Astrocyte (in vitro differentiated cells and primary cell): ENCODE measurements at regions not wholly inside any gene's neighbourhood (a gene's known extent, or its start where the extent isn't known, plus 50 kb on each side); places are given as distances from the start of the nearest gene placed in this dataset.

ENCODE experiments used
- DNase-seq: peaks from one replicate; pipeline ENCODE4 v3.0.0-alpha.2; 2010; ENCODE audit warnings: low read depth
- FAIRE-seq: peaks from 2 replicates; lab custom pipeline; 2011; peaks lifted over from hg19 to GRCh38; lab: Jason Lieb, UNC
- H2AFZ ChIP-seq: 2 replicates; pipeline ENCODE4 v1.6.0; 2012; ENCODE audit warnings: low read depth, low read length, inconsistent platforms
- H3K27ac ChIP-seq: 2 replicates; pipeline ENCODE4 v1.5.1; 2011; ENCODE audit warnings: low read depth, low read length, inconsistent platforms
- H3K27me3 ChIP-seq: 2 replicates; pipeline ENCODE4 v1.6.0; 2011; ENCODE audit warnings: low read length, inconsistent platforms; ENCODE audit not compliant: insufficient read depth
- H3K36me3 ChIP-seq: 2 replicates; pipeline ENCODE4 v1.5.1; 2011; ENCODE audit warnings: low read length, inconsistent platforms; ENCODE audit not compliant: insufficient read depth
- H3K4me1 ChIP-seq: 2 replicates; pipeline ENCODE4 v1.5.1; 2011; ENCODE audit warnings: low read length, inconsistent platforms; ENCODE audit not compliant: insufficient read depth
- H3K4me2 ChIP-seq: 2 replicates; pipeline ENCODE4 v1.6.0; 2012; ENCODE audit warnings: low read length, inconsistent platforms
- H3K4me3 ChIP-seq: 2 replicates; pipeline ENCODE4 v1.5.1; 2011; ENCODE audit warnings: low read depth, mild to moderate bottlenecking, low read length, inconsistent platforms; ENCODE audit not compliant: insufficient read depth
- H3K79me2 ChIP-seq: 2 replicates; pipeline ENCODE4 v1.6.0; 2012; ENCODE audit warnings: mild to moderate bottlenecking, low read length, inconsistent platforms; ENCODE audit not compliant: insufficient read depth
- H3K9ac ChIP-seq: 2 replicates; pipeline ENCODE4 v1.6.0; 2012; ENCODE audit warnings: mild to moderate bottlenecking, low read length, inconsistent platforms
- H3K9me3 ChIP-seq: 2 replicates; pipeline ENCODE4 v1.5.1; 2012; ENCODE audit warnings: low read depth, mild to moderate bottlenecking, low read length, inconsistent platforms; ENCODE audit not compliant: insufficient read depth
- H4K20me1 ChIP-seq: 2 replicates; pipeline ENCODE4 v1.6.0; 2012; ENCODE audit warnings: low read length, inconsistent platforms; ENCODE audit not compliant: insufficient read depth
- H3K27ac Mint-ChIP-seq: one replicate; pipeline ENCODE4 v1.8.0; 2021; ENCODE audit warnings: mild to moderate bottlenecking, mixed read lengths; ENCODE audit not compliant: unreplicated experiment
- H3K27me3 Mint-ChIP-seq: one replicate; pipeline ENCODE4 v1.8.0; 2021; ENCODE audit warnings: low read depth, mixed read lengths; ENCODE audit not compliant: unreplicated experiment
- H3K36me3 Mint-ChIP-seq: one replicate; pipeline ENCODE4 v1.8.0; 2021; ENCODE audit warnings: low read depth, mixed read lengths; ENCODE audit not compliant: unreplicated experiment
- H3K4me1 Mint-ChIP-seq: one replicate; pipeline ENCODE4 v1.8.0; 2021; ENCODE audit warnings: low read depth, mixed read lengths; ENCODE audit not compliant: unreplicated experiment
- H3K4me3 Mint-ChIP-seq: one replicate; pipeline ENCODE4 v1.8.0; 2021; ENCODE audit warnings: mild to moderate bottlenecking, moderate library complexity, mixed read lengths; ENCODE audit not compliant: unreplicated experiment
- H3K9me3 Mint-ChIP-seq: one replicate; pipeline ENCODE4 v1.8.0; 2021; ENCODE audit warnings: mild to moderate bottlenecking, mixed read lengths; ENCODE audit not compliant: unreplicated experiment
- CTCF ChIP-seq: IDR thresholded peaks from 2 replicates; pipeline ENCODE4 v1.5.1; 2011; ENCODE audit warnings: low read depth, mild to moderate bottlenecking, inconsistent platforms, low read length, moderate library complexity; ENCODE audit not compliant: insufficient read depth
- EZH2 ChIP-seq: IDR thresholded peaks from 2 replicates; pipeline ENCODE4 v1.6.1; 2012; ENCODE audit warnings: mild to moderate bottlenecking, low read length, inconsistent platforms; ENCODE audit not compliant: insufficient read depth

GRCh38 chr11:116390963-116391362 is 381.8 kb downstream of the BUD13 start:
- H3K27me3 ChIP-seq = no peaks in the 10 kb centered on the region
- no peaks in the 10 kb centered on the region for H4K20me1 ChIP-seq
- FAIRE-seq = no peak
- no peak overlapping the region for H3K9ac ChIP-seq
- H3K36me3 Mint-ChIP-seq = no peaks in the 10 kb centered on the region
- H3K36me3 ChIP-seq = no peaks in the 10 kb centered on the region
- H3K9me3 Mint-ChIP-seq = peaks cover 2% of the 10 kb centered on the region
- no peak overlapping the region for H3K4me3 ChIP-seq
- H3K4me3 Mint-ChIP-seq = no peak overlapping the region
- H3K4me1 Mint-ChIP-seq = no peaks in the 10 kb centered on the region
- H3K4me1 ChIP-seq = no peaks in the 10 kb centered on the region
- H3K27ac Mint-ChIP-seq = no peak overlapping the region
- H3K27ac ChIP-seq = no peak overlapping the region
- peaks cover 18% of the 10 kb centered on the region for H3K27me3 Mint-ChIP-seq
- H3K4me2 ChIP-seq = no peak overlapping the region
- no peak overlapping the region for H2AFZ ChIP-seq
- no peaks in the 10 kb centered on the region for H3K79me2 ChIP-seq
- no peak for DNase-seq
- no peak for TF ChIP-seq EZH2
- peaks cover 3% of the 10 kb centered on the region for H3K9me3 ChIP-seq

- H3K4me3 Mint-ChIP-seq = no peak overlapping the region
- H3K36me3 ChIP-seq = no peaks in the 10 kb centered on the region
- H3K9me3 Mint-ChIP-seq = no peaks in the 10 kb centered on the region
- DNase-seq (no peak), FAIRE-seq (no peak)
- no peak overlapping the region for H3K9ac ChIP-seq
- H3K79me2 ChIP-seq = no peaks in the 10 kb centered on the region
- no peaks in the 10 kb centered on the region for H3K9me3 ChIP-seq
- no peak overlapping the region for H3K4me2 ChIP-seq
- no peaks in the 10 kb centered on the region for H3K27me3 ChIP-seq
- peaks cover 2% of the 10 kb centered on the region for H3K4me1 Mint-ChIP-seq
- no peaks in the 10 kb centered on the region for H4K20me1 ChIP-seq
- no peaks in the 10 kb centered on the region for H3K36me3 Mint-ChIP-seq
- no peaks in the 10 kb centered on the region for H3K4me1 ChIP-seq
- H3K27ac ChIP-seq = no peak overlapping the region
- TF ChIP-seq EZH2 (no peak), CTCF (no peak)
- H3K4me3 ChIP-seq = no peak overlapping the region
- peaks cover 20% of the 10 kb centered on the region for H3K27me3 Mint-ChIP-seq
- no peak overlapping the region for H2AFZ ChIP-seq
- H3K27ac Mint-ChIP-seq = no peak overlapping the region
Measured at GRCh38 chr11:116388146-116388545, 384.6 kb downstream of the BUD13 start.

GRCh38 chr11:116387641-116388040 is 385.1 kb downstream of the BUD13 start:
- H4K20me1 ChIP-seq = no peaks in the 10 kb centered on the region
- H3K9ac ChIP-seq = no peak overlapping the region
- no peaks in the 10 kb centered on the region for H3K36me3 Mint-ChIP-seq
- no peak overlapping the region for H3K4me3 Mint-ChIP-seq
- no peaks in the 10 kb centered on the region for H3K79me2 ChIP-seq
- H3K9me3 ChIP-seq = no peaks in the 10 kb centered on the region
- no peak overlapping the region for H3K4me2 ChIP-seq
- FAIRE-seq (no peak), DNase-seq (no peak)
- no peak overlapping the region for H2AFZ ChIP-seq
- peaks cover 21% of the 10 kb centered on the region for H3K27me3 Mint-ChIP-seq
- TF ChIP-seq CTCF (no peak), EZH2 (no peak)
- no peaks in the 10 kb centered on the region for H3K4me1 ChIP-seq
- H3K27me3 ChIP-seq = no peaks in the 10 kb centered on the region
- H3K9me3 Mint-ChIP-seq = no peaks in the 10 kb centered on the region
- H3K27ac Mint-ChIP-seq = no peak overlapping the region
- no peak overlapping the region for H3K4me3 ChIP-seq
- H3K36me3 ChIP-seq = no peaks in the 10 kb centered on the region
- peaks cover 2% of the 10 kb centered on the region for H3K4me1 Mint-ChIP-seq
- no peak overlapping the region for H3K27ac ChIP-seq
